Activated T-cell treated with anti-CD3 and anti-CD28 coated beads for 48 hours (primary cell): ENCODE measurements at regions not wholly inside any gene's neighbourhood (a gene's known extent, or its start where the extent isn't known, plus 50 kb on each side); places are given as distances from the start of the nearest gene placed in this dataset.

Experiments used
- DNase-seq: peaks from one replicate; pipeline ENCODE4 v3.0.0-alpha.2; 2020; ENCODE audit warnings: low read depth

DNA sequence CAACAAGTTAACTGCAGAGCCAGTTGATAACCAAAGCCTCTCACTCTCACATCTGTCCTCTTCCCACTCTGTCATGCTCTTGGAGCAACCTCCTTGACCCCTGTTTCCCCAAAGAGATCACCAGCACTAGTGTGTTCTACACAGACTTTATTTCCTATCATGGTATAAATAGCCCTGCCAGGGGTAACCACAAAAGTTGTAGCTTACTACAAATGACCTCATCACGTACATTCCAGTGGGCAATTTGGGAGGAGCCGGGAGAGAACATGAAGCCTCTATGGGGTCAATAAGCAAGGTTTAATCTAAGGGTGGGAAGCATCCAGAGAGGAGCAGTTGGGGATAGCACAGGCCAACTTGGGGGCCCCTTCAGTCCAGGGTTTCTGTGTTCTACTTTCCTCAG lies 186.5 kb downstream of the KCNA5 start:
- DNase-seq, result no peak

DNA sequence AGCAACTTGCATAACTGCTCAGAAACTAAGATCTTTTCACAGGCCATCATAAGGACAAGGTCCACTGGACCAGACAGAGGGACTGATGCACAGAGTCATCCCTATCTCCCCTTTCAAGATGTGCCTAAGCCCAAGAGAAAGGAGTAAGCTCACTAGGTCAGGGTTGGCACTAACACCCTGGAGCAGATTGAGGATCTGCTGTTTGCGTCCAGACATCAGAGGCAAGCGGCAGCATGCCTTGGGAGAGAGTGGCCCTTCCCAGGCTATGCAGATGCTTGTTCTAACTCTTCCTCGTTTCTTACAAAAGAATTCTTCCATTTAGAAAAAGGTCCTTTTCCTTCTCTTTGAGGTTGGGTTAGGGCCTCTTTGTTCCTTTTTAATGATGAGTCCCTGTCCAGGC lies 187.2 kb downstream of the KCNA5 start:
- DNase-seq, result no peak

DNA sequence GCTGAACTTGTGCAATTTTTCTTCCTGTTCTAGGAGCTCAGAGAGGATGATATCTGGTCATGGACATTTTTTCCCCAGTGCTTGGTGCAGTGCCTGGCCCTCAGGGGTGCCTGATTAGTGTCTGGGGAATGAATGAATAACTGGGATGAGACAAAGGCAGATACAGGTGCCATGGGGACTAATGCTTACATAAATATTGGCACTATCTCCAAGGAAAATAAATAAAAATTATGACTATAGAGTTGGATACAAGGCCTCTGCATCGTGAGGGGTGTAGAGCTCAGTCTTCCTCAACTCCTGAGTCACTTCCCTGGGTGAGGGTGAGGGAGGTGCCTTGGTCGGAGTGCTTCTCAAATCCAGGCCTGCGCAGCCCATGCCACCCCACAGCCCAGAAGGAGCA lies 188.6 kb downstream of the KCNA5 start:
- no peak for DNase-seq

GRCh38 chr12:5232826-5233500 lies 189.3 kb downstream of the KCNA5 start:
- no peak for DNase-seq

DNA sequence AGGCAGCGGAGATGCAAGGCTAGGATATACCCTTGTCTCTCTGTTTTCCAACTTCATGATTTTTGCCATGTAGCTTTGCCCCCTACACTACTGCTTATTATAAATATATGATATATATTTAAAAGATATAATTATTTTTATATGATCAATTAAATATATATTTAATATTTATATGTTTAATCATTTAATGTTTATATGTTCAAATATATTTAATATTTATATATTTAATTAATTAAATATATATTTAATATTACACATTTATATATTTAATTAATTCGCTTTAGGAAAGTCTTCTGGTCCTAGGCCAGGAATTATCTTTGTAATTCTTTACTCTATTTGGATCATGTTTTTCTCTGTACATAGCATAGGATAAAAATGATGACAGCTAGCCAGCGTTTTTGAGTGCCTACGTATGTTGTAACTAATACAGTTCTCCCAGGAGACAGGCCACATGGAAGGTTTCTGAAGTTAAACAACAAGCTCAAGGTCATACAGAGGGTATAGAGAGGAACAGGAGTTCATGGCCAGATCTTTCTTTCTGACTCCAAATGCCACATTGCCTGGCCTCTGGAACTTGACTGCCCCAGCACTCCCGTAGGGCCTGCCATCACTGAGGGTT lies 192.5 kb downstream of the KCNA5 start:
- DNase-seq, result no peak

DNA sequence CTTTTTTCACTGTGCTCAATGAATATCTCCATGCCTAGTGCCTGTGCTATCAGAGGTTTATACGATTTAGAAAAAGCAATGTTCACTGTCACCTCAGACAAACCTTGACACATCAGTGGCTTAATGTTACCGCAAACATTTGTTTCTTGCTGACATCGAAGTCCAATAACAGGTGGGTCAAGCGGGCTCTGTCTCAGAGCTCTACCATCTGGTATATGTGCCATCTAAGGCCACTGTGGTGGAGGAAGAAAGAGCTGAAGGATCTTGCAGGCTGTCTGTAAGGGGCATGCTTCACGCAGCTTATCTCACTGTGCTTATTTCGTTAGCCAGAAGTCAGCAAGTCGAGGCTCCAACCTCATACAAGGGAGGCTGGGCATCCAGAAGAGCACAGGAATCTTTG lies 189.5 kb upstream of the NTF3 start:
- DNase-seq, result no peak

GRCh38 chr12:5243014-5243413 lies 188.9 kb upstream of the NTF3 start:
- no peak for DNase-seq

GRCh38 chr12:5244513-5244972 lies 187.4 kb upstream of the NTF3 start:
- no peak for DNase-seq

- DNase-seq, result no peak
These were observed 185.7 kb upstream of the NTF3 start for GRCh38 chr12:5246196-5246595.

GRCh38 chr12:5247144-5247543 lies 184.8 kb upstream of the NTF3 start:
- DNase-seq, result no peak

DNA sequence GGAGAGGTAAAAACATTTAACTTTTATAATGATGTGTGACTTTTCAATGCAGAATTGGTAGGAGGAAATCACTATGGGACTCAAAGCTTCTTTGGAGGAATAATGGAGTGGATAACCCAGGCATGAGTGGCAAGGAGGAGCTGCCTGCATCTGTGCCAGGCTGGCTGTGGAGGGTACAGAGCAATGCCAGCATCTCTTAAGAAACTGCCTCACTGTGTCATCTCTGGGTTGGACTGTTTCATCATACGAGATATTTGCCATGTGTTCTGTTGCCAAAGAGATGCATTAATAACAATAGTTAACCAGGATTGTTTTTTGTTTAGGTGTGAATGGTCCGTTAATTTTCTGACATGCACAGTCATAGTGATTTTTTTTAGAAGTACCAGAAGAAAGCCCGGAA lies 183.7 kb upstream of the NTF3 start:
- DNase-seq, result no peak

GRCh38 chr12:5248999-5249526 lies 182.8 kb upstream of the NTF3 start:
- DNase-seq, result no peak

DNA sequence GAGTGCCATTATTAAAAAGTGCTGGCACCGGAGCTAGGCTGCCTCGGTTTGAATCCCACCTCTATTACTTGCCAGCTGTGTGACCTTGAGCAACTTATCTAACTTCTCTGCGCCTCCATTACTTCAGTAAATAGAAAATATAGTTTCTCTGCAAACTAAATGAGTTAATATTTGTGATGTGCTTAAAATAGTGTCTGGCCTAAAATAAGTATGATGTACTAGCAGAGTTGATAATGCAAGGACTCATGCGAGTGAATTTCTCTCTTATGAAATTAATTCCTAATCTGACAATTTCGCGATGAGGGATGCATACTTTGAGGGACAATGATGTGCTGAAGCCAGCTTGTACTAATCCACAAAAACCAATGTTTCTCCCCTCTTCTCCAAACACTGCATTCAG lies 180.8 kb upstream of the NTF3 start:
- no peak for DNase-seq

DNA sequence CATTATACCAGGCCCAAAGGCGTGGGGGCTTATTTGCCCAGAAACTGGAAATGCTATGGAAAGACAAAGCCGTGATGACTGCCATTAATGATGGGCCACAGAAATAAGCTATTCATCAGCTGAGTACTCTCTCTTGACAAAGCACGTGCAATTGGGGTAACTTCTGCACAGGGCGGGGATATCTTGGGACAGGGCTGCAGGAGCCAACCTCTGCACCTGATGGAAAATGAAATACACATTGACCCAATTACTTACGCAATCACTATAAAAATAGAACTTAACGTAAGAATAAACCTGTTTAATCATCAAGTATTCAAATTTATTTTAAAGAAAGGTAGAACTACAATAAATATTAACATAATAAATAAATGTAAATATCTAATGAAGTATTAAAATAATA lies 180.1 kb upstream of the NTF3 start:
- DNase-seq, result no peak

GRCh38 chr12:5254703-5255102 lies 177.2 kb upstream of the NTF3 start:
- no peak for DNase-seq

- DNase-seq, result no peak
These were observed 174.0 kb upstream of the NTF3 start for GRCh38 chr12:5257763-5258495.

DNA sequence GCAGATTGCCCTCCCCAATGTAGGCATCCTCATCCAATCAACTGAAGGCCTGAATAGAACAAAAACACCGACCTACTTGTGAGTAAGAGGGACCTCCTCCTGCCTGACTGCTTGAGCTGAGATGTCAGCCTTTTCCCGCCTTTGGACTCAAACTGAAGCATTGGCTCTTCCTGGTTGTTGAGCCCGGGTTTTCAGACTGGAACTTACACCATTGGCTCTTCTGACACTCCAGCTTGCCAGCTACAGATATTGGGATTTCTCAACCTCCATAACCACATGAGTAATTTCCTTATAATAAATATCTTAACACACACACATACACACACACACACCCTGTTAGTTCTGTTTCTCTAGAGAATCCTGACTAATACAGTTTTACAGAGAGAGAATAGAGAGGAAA lies 173.4 kb upstream of the NTF3 start:
- no peak for DNase-seq

DNA sequence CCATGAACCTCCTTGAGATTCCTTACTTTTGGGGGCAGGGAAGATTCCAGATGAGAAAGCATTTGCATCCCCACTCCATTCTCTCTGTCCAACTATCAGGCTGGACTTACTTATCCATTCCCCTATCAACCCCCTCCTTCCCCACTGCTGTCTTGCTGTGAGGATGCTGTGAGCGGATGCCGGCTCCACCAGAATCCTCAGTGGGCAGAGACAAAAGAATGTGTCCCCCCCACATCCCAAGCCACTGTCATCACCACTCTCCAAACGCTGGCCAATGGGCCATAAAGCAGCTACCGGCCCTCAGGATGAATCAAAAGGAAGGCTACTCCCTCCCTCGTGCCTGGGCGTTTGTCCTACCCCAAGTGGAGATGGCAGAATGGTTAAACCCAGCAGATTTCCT lies 173.0 kb upstream of the NTF3 start:
- DNase-seq, result no peak

- no peak for DNase-seq
These were observed 172.4 kb upstream of the NTF3 start for GRCh38 chr12:5259523-5259922.

DNA sequence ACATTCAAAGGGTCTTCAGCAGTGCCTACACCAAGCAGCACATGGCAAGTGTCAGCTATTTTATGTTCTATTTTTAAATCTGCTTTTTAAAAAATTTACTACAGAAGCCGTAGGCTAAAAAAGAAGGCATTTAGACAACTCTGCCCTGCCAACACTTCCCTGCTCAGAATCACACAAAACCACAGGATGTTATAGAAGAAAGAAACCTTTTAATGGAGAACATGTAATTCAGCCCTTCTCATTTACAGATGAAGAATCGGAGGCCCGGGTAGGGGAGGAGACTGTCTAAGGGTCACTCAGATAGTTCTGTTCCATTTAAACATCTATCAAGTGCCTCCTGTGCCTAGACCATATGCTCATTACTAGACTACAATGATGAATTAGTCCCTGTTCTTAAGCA lies 171.8 kb upstream of the NTF3 start:
- no peak for DNase-seq

DNA sequence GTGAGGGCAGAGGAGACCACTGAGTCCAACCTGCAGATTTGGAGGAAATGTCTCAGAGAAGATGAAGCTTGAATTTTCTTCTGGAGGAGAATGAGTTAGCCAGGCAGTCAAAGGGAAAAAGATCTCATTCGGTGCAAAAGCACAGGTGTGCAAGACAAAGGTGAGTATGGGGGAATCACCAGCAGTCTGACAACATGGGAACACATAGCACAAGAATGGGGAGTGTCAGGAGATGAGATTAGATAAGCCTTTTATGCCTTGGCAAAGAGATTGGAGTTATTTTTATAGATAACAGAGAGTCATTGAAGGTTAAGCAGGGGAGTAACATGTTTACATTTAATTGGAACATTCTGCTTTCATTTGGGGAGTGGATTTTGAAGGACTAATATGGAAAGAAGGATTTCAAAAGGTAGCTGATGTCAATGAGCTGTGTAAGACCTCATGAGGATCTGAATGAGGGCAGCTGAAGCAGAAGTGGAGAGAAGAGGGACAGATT lies 171.3 kb upstream of the NTF3 start:
- no peak for DNase-seq

- no peak for DNase-seq
These were observed 169.5 kb upstream of the NTF3 start for GRCh38 chr12:5262450-5262849.

- DNase-seq, result no peak
These were observed 169.0 kb upstream of the NTF3 start for GRCh38 chr12:5262885-5263284.
